ENCODE measurements at regions not wholly inside any gene's neighbourhood (a gene's known extent, or its start where the extent isn't known, plus 50 kb on each side); places are given as distances from the start of the nearest gene placed in this dataset.

DNA sequence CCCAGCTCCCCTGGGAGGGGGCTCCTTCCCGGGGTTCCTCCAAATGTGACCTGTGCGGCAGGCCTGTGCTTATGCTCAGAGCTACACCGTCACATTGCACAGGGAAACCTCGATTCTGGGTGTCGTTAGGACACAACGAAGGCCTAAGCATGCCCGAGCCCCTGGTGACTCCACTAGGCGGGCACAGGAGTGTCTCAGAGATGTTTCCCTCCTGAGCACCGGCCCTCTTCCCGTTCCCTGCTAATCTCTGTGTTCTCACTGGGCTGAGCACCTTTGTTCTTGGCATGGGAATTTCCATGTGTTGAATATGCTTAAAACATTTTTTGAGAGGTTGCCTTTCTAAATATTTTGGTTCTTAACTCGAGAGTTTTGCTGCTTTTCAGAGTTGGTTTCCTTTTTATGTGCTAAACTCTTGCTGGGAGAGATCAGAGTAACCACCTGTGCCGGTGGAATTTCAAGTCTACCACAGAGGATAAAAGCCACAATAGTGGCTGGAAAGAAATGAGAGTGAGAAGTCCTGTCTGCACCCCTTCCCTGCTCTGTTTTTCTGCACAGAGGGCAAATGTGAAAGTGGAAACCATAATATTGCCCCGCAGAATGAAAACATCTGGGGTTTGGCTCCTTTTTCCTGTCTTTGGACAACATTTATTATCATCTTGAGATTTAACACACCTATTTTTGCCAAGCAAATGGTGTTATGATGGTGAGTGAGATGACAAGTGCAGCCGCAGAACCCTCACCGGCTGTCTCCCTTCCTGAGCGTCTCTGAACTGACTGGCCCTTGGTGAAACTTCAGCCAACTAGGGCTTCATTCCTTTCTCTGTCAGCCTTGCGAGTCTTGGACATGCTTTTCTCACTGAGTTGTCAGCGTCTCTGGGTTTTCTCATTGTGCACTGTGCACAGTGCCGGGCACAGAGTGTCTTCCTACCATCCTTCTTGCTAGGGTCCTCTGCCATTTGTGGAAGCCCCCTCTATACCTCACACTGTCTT is 154.1 kb downstream of the VAPA start:
- DNase-seq (no peak), ATAC-seq (replicated peaks in 1 of 2) (no peak)
- H3K4me1 Mint-ChIP-seq (ENCODE audit: low read depth): no peaks in the 10 kb centered on the region
- H3K36me3 Mint-ChIP-seq (ENCODE audit: insufficient read depth in 2 of 2): no peaks in the 10 kb centered on the region
- no peak overlapping the region for H3K4me3 Mint-ChIP-seq
- H3K9me3 Mint-ChIP-seq: no peaks in the 10 kb centered on the region
- H3K27ac Mint-ChIP-seq: no peak overlapping the region
- peaks cover 6% of the 10 kb centered on the region for H3K27me3 Mint-ChIP-seq (ENCODE audit: low read depth)

DNA sequence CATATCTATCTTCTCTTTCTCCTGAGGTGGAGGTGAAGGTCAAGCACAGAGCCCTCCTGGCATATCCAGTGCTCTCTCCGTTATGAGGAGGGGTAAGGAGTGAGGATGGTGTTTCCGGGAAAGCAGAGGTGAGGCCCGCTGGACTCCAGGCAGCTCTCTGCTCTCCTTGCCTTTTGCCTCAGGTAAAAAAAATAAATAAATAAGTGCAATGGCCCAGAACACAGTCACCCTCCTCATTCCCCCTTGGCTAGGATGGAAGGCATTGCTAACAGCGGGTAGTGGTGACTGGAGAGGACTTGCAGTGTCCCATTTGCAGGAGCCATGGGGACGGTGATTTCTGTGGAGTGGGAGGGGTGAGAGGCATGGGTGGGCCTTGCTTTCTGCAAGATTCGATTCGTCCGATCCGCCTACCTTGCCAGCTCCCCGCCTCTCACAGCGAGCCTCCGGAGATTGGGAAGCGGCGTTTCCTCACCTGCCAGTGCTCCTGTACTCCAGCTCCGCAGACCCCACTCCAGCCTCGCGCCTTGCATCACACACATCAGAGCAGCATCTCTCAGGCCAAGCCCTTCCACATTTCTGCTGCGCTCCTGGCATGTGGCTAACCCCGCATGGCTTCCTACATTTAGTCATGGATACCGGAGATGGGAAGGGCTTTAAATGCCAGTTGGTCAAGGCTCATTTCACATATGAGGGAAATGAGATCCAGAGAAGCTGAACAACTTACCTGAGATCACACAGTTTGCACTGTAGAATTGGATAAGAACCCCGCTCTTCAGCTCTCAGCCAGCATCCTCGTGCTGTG is 155.2 kb downstream of the VAPA start:
- no peak for DNase-seq
- Mint-ChIP-seq H3K27ac (no peak overlapping the region), H3K36me3 (ENCODE audit: insufficient read depth in 2 of 2) (no peaks in the 10 kb centered on the region), H3K27me3 (ENCODE audit: low read depth) (peaks cover 6% of the 10 kb centered on the region), H3K9me3 (no peaks in the 10 kb centered on the region), H3K4me3 (no peak overlapping the region), H3K4me1 (ENCODE audit: low read depth) (no peaks in the 10 kb centered on the region)
- no peak for ATAC-seq (replicated peaks in 1 of 2)

DNA sequence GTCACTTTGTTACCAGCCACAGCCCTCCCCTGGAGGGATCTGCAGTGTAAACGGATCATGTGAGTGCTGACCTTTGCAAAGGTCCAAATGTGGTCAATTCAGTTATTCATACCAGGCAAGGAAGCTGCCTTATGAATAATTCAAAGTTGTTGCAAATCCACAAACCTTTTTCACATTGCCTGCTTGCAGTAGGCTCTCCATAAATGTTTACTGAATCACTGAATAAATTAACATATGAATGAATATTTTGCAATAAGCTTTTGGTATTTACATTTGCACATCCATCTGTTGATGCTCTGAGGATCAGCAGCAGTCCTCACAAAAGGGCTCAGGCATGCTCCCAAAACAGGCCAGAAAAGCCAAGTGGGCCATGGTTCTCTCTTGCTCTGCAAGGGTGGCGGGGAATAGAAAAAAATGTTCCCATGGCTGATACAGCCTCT is 156.8 kb downstream of the VAPA start:
- Mint-ChIP-seq H3K27ac (no peak overlapping the region), H3K4me3 (no peak overlapping the region), H3K9me3 (no peaks in the 10 kb centered on the region), H3K36me3 (ENCODE audit: insufficient read depth in 2 of 2) (no peaks in the 10 kb centered on the region), H3K4me1 (ENCODE audit: low read depth) (no peaks in the 10 kb centered on the region), H3K27me3 (ENCODE audit: low read depth) (peaks cover 3% of the 10 kb centered on the region)
- ATAC-seq (replicated peaks in 1 of 2) (no peak), DNase-seq (no peak)

DNA sequence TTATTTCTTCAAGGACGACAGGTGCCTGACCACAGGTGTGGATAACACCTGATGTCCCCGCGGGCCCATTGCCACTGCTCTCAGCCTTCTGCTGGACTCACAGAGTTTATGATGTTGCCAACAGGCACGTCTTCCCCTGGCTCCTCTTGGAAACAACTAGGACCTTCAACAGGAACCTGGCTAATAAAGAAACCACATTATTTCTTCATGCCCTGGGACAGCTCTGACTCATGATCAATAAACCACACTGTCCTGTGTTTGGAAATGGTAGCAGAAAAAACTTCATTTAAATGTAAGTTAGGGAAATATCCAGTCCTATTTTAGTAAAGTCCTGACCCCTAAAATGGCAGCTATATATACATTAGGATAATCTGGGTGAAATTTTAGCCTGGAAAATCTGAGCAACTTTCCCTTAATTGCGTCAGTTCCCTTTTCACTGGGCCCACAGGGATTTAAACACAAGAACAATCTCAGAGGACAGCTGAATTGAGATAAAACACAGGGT is 158.9 kb downstream of the VAPA start:
- Mint-ChIP-seq H3K36me3 (ENCODE audit: insufficient read depth in 2 of 2) (no peaks in the 10 kb centered on the region), H3K4me1 (ENCODE audit: low read depth) (no peaks in the 10 kb centered on the region), H3K27ac (no peak overlapping the region), H3K4me3 (no peak overlapping the region), H3K27me3 (ENCODE audit: low read depth) (no peaks in the 10 kb centered on the region), H3K9me3 (no peaks in the 10 kb centered on the region)
- DNase-seq (no peak), ATAC-seq (replicated peaks in 1 of 2) (no peak)

DNA sequence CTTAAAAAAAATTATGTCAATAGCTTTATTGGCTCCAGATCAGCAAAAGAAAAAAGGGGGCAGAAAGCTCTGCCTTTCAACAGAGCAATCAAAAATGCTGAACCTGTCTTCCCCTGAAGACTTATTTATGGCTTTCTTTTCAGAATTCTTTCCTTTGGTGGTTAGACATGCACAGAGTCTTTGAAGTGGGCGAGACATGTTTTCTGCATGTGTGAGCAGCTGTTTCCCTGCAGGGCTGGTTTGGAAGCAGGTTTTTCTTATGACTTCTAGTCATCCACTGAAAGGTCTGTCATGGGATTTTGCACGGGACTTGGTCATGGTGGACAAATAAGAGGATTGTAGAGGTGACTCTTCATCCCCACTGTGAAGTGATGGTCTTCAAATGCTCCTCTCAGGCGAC is 160.3 kb downstream of the VAPA start:
- no peak overlapping the region for H3K4me3 Mint-ChIP-seq
- no peaks in the 10 kb centered on the region for H3K9me3 Mint-ChIP-seq
- no peaks in the 10 kb centered on the region for H3K36me3 Mint-ChIP-seq (ENCODE audit: insufficient read depth in 2 of 2)
- ATAC-seq (replicated peaks in 1 of 2) (no peak), DNase-seq (no peak)
- no peaks in the 10 kb centered on the region for H3K4me1 Mint-ChIP-seq (ENCODE audit: low read depth)
- no peak overlapping the region for H3K27ac Mint-ChIP-seq
- H3K27me3 Mint-ChIP-seq (ENCODE audit: low read depth): no peaks in the 10 kb centered on the region

DNA sequence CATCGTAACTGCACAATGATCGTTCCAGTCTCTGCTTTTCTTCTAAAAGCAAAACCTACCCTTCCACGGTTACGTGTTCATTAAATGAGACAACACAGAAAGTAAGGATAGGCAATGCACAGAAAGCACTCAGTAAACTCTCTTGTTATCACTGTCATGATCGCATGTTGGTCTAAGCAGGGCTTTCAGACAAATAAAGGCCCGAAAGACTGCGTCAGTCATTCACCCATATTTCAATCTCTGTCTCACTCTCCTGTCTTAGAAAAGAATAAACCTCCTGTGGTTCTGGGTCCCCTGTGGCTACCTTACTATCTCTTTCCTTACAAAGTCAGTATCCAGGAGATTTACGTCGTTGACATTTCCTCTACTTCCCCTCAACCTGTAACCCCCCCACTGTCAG is 160.9 kb downstream of the VAPA start:
- Mint-ChIP-seq H3K36me3 (ENCODE audit: insufficient read depth in 2 of 2) (no peaks in the 10 kb centered on the region), H3K27ac (no peak overlapping the region), H3K4me3 (no peak overlapping the region), H3K4me1 (ENCODE audit: low read depth) (no peaks in the 10 kb centered on the region), H3K9me3 (no peaks in the 10 kb centered on the region), H3K27me3 (ENCODE audit: low read depth) (no peaks in the 10 kb centered on the region)
- ATAC-seq (replicated peaks in 1 of 2) (no peak), DNase-seq (no peak)

DNA sequence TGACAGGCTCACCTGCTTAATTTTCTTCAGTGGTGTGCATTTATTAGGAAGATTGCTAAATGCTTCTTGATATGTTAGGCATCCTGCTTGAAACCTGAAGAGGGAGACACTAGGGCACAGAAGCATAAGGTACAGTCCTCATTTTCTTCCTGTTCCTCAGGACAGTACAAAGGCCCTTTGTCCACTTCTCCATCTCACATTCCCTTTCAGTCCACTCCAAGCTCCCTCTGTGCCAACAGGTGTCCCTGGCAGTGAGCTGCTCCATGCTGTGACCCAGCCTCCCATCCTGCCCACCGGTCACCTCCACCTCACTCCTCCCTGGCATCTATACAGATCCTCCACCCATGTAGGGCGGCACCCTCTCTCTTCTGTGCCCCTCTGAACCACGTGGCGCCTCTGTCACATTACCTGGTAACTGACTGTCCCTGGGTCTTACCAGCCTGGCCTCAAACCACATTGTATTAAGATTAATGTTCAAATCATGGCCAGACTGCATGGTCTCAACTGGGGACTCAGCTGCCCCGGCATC is 162.8 kb downstream of the VAPA start:
- H3K27ac Mint-ChIP-seq: no peak overlapping the region
- H3K9me3 Mint-ChIP-seq: no peaks in the 10 kb centered on the region
- ATAC-seq (replicated peaks in 1 of 2) (no peak), DNase-seq (no peak)
- no peaks in the 10 kb centered on the region for H3K4me1 Mint-ChIP-seq (ENCODE audit: low read depth)
- no peaks in the 10 kb centered on the region for H3K36me3 Mint-ChIP-seq (ENCODE audit: insufficient read depth in 2 of 2)
- no peak overlapping the region for H3K4me3 Mint-ChIP-seq
- H3K27me3 Mint-ChIP-seq (ENCODE audit: low read depth): no peaks in the 10 kb centered on the region

DNA sequence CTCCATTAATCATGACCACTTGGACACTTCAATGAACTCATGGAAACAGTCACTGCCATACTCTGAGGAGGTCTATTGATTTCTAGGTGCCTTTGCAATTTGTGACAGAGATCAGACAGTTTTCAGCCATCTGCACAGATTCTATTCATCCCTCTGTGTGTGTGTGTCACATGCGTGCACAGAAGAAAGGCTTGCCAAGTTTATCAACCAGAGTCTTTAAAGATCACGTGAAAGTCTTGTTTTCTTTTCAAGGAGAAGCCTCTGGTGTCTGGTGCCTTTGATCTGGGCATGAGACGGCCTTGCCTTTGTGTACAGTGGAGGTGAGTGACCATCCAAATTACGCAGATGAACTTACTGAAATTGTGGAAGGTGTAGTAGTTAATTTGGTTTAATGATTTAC is 164.2 kb downstream of the VAPA start:
- Mint-ChIP-seq H3K4me3 (no peak overlapping the region), H3K4me1 (ENCODE audit: low read depth) (no peaks in the 10 kb centered on the region), H3K27me3 (ENCODE audit: low read depth) (no peaks in the 10 kb centered on the region), H3K27ac (no peak overlapping the region), H3K9me3 (peaks cover 6 to 7% of the 10 kb centered on the region in 2 donors), H3K36me3 (ENCODE audit: insufficient read depth in 2 of 2) (peaks cover 6% of the 10 kb centered on the region in 2 donors)
- ATAC-seq (replicated peaks in 1 of 2): no peak
- DNase-seq: no peak

DNA sequence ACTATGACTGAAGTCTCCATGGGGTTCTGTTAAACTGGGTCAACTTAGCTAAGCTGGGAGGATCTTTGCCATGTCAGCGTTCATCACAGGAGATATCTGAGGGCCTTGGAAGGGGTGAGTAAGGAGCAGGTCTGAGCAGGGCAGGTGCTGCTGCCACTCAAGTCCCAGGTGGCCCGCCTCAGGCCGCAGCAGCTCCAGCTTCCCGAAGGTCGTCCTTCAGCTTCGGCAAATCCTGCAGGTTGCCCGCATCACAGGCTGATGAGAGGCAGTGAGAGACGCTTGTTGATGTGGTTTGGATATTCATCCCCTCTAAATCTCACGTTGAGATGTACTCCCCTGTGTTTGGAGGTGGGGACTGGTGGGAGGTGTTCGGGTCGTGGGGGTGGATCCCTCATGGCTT is 166.6 kb downstream of the VAPA start:
- H3K4me1 Mint-ChIP-seq (ENCODE audit: low read depth): no peaks in the 10 kb centered on the region
- H3K36me3 Mint-ChIP-seq (ENCODE audit: insufficient read depth in 2 of 2): peaks cover 6% of the 10 kb centered on the region in 2 donors
- H3K9me3 Mint-ChIP-seq: peaks cover 6 to 8% of the 10 kb centered on the region in 2 donors
- DNase-seq (no peak), ATAC-seq (replicated peaks in 1 of 2) (no peak)
- no peak overlapping the region for H3K4me3 Mint-ChIP-seq
- H3K27me3 Mint-ChIP-seq (ENCODE audit: low read depth): no peaks in the 10 kb centered on the region
- no peak overlapping the region for H3K27ac Mint-ChIP-seq

DNA sequence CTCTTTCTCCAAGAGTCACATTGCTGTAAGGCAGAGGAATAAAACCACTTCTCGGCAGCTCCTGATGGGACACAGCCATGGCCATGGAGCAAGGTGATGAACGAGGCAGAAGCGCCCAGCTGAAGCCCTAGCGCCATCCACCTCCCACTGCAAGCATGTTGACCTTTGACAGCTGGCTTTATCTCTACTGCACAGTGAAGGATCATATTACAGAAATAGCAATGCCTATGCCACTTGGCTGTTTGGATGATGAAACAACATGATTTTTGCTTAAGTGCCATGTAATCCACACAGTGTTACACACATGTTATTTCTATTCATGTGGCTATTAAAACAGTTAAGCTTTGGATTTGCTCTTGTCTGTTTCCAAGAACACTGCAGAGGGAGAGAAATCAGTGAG is 167.7 kb downstream of the VAPA start:
- Mint-ChIP-seq H3K27me3 (ENCODE audit: low read depth) (no peaks in the 10 kb centered on the region), H3K36me3 (ENCODE audit: insufficient read depth in 2 of 2) (peaks cover 6% of the 10 kb centered on the region in 2 donors), H3K27ac (no peak overlapping the region), H3K9me3 (peaks cover 6 to 8% of the 10 kb centered on the region in 2 donors), H3K4me3 (no peak overlapping the region), H3K4me1 (ENCODE audit: low read depth) (no peaks in the 10 kb centered on the region)
- ATAC-seq (replicated peaks in 1 of 2) (no peak), DNase-seq (no peak)

DNA sequence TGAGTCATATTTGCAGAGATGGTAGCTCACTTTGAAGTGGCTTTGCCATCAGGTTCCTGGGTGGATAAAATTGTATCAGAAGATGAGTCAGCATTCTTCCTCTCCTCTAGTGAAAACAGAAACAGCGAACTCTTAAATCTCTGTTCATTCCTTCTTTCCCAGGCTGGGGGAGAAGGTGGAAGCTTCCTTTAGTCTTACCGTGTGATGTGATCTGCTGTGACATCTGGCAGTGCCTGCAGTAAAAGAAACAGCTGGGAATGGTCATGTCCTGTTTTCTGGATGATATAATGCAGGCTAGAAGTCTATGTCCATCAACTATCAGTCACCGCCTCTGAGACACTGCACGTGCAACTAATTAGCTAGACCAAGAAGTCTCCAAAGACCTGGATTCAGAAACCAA is 171.6 kb downstream of the VAPA start:
- Mint-ChIP-seq H3K36me3 (ENCODE audit: insufficient read depth in 2 of 2) (peaks cover 6% of the 10 kb centered on the region in 2 donors), H3K9me3 (peaks cover 6 to 8% of the 10 kb centered on the region in 2 donors), H3K27me3 (ENCODE audit: low read depth) (peaks cover 8% of the 10 kb centered on the region), H3K4me3 (no peak overlapping the region), H3K4me1 (ENCODE audit: low read depth) (peaks cover 7% of the 10 kb centered on the region), H3K27ac (no peak overlapping the region)
- no peak for DNase-seq
- ATAC-seq (replicated peaks in 1 of 2): no peak

DNA sequence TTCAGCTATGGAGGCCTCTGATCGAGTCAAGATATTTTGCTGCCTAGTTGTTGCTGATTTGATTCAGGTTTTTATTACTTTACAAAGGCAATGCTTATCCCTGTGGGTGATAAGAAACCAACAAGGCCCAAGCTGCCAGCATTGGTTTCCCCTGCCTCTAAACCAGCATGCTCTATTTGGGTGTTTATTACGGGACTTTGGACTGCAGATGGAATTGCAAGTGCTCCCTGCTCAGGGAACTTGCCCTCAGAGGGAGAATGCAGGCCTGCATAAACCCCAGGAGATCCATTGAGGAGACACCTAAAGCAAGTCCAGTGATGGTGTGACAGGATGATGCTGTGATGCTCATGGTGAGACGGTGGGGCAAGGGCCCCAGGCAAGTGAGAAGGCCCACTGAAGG is 172.1 kb downstream of the VAPA start:
- Mint-ChIP-seq H3K36me3 (ENCODE audit: insufficient read depth in 2 of 2) (peaks cover 6% of the 10 kb centered on the region in 2 donors), H3K27ac (no peak overlapping the region), H3K4me3 (no peak overlapping the region), H3K4me1 (ENCODE audit: low read depth) (peaks cover 7% of the 10 kb centered on the region), H3K27me3 (ENCODE audit: low read depth) (peaks cover 13% of the 10 kb centered on the region), H3K9me3 (peaks cover 6 to 8% of the 10 kb centered on the region in 2 donors)
- ATAC-seq (replicated peaks in 1 of 2): no peak
- DNase-seq: no peak

Data from activated T-cell treated with anti-CD3 and anti-CD28 coated beads, Interleukin-2, amount 50 U/mL, for 72 hours (primary cell).